ENCODE measurements at regions not wholly inside any gene's neighbourhood (a gene's known extent, or its start where the extent isn't known, plus 50 kb on each side); places are given as distances from the start of the nearest gene placed in this dataset.
"Not testable (repeated sequence)": the region's sequence is repeated elsewhere in the genome, so short reads cannot be mapped to it uniquely, and the experiment has no call there.

DNA sequence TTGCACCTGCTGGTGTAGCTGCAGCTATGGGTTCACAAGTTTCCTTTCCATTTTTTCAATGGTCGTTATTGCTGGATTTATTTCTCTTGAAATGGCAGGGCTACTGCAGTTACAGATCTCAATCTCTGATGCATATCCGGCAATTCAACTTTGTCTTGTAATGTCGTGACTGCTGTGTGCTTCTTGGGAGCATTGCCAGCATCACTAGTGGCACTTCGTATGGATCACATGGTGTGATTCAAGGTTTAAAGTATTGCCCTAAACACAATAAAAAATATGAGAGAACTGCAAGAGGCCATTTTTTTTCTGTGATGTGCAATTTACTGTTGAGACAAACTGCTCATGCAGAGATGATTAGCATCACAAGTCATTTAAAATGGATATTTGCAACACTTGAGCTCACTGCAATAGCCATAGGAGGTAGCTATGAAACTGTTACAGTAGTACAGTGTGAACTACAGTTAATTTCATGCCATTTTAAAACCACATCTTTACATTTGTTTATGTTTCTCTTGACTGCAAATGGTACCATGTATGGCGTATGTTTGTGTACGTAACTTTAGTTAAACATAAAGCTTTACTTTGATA is 217.4 kb upstream of the PDE3A start:
- no peak for DNase-seq

DNA sequence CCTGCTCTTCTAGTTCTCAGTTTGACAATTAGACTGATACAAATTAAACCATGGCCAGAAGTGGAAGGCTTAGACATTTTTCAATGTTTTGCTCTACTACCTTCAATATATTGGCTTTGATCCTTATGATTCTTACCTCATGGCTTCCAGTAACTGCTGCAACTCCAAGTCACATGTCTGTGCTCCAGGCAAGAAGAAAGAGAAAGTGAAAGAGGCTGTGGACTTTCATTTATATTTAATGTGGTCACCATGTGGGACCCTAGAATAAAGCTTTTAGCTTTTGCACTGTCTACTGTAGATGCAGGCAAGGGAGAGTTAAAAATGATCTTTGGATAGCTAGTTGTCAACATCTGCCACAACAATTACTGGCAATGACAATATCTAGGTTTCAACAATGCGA is 214.3 kb upstream of the PDE3A start:
- no peak for DNase-seq

DNA sequence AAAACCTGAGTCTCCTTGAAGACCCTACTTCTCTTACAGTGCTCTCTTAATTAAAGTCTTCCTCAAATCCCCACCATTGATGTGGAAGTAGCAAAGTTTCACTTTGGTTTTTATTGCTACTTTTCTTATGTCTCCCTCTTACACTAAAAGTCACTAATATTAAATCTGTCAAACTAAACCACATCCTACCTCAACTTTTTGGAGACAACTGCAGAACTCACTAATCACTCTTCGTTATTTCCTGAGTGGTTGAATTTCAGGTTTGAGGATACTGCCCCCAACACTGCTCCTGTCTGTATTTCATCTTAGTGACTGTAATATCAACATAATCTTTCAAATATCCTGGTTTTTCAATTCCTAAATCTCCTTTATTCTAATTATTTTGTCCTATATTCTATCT is 213.0 kb upstream of the PDE3A start:
- no peak for DNase-seq

DNA sequence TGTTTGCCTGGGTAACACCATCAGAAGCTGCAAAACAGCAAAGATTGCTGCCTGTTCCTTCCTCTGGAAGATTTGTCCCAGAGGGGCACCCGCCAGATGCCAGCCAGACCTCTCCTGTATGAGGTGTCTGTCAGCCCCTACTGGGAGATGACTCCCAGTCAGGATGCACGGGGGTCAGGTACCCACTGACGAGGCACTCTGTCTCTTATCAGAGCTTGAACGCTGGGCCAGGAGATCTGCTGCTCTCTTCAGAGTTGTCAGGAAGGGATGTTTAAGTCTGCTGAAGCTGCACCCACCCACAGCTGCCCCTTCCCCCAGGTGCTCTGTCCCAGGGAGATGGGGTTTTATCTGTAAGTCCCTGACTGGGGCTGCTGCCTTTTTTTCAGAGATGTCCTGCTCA is 207.4 kb upstream of the PDE3A start:
- not testable (repeated sequence) for DNase-seq

DNA sequence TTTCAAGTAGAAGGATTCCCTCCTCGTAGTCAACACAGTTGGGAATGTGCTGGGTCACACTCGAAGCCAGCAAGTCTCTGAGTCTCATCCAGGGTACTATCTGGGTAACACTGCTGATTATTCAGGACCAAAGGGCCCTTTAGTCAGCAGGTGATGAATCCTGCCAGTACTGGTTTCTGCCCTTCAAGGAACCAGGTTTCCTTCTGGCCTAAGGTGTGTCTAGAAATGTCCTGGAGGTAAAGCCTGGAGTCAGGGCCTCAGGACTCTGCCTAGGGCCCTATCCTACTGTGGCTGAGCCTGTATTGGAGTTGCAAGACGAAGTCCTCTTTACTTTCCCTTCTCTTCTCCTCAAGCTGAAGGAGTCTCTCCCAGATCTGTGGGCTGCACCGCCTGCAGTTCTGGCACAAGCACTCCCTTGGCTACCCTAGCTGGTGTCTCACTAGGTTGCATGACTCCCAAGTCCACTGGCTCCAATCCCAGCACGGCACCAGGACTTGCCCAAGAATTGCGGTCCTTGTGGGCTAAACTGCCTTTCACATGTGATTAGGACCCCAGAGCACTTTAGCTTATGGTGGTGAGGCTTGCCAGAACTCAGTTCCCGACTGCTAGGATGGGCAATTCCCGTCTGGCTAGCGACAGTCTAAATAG is 193.7 kb upstream of the PDE3A start:
- DNase-seq = no peak

DNA sequence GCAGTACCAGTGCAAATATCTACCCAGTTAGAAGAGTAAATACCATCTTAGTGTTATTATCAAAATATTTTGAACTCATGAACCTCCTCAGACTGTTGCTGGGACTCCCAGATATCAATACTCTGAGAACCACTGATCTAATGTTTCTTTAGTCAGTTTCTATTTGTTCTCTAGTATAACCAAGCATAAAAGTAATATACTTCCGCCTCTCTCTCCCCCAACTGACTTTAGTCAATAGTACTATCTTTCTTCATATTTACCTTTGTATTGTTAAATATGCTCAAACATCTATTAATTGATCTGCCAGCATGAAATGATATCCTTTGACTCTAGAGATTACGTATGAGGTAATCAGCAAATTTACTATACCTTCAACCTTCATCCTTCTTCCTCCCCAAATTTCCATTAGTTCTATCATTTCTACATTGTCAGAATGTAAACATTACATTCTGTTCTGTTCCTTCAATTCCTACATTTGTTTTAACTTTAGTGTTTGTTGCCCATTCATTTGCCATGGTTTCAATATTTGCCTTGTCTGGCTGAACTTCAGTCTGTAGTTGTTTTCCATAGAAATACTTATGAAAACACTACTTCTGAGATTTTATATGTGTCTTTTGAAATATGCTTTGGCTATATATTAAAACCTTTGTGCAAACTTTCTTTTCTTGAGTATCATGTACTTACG is 192.5 kb upstream of the PDE3A start:
- DNase-seq = no peak

DNA sequence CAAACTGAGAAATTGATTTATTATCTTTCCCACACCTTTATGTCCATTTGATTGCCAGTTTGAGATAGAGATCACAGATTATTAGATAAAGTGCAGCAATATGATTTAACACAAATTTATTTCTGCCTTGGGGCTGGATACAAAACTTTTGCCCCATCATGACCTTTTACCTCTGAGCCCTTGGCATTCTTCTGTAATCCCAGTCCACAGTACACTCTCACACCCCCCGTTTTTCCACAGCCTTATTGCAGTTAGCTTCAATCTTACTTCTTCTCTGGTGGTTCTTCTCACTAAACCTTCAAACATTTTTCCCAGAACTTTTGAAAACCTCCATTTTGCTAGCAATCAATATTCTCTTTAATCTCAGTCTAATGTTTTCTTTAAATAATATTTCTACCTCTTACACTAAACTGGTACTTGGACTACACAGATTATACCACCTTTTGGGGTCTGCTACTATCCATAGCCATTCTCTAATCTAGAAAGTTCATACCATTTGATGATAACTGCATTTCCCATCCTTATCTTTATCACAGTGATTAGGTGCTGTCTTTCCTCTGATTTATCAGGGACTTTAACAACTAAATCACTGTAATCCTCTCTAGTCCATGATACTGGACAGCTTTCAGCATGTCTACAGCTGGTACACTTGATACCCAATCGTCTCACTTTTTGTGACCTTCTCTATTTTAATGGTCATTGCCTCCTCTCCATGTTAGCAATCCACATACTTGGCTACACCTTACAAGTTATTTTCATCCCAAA is 186.7 kb upstream of the PDE3A start:
- DNase-seq = no peak

DNA sequence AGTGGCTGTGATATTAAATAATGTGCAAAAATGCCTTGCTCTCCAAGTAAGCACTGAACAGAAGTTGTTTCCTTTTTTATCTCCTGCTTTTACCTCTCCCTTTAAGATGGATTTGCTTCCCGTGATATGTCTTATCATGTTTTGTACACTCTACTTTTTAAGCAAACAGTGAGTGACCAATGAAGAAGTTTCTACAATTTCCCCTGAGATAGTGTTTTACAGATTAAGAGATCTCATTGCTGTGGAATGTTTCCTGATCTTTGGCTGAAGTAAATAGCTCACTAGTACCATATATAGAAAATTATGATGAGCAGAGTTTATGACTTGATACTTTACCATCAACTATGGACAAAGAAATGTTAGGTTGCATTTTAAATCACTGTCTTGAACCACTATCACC is 184.8 kb upstream of the PDE3A start:
- no peak for DNase-seq

DNA sequence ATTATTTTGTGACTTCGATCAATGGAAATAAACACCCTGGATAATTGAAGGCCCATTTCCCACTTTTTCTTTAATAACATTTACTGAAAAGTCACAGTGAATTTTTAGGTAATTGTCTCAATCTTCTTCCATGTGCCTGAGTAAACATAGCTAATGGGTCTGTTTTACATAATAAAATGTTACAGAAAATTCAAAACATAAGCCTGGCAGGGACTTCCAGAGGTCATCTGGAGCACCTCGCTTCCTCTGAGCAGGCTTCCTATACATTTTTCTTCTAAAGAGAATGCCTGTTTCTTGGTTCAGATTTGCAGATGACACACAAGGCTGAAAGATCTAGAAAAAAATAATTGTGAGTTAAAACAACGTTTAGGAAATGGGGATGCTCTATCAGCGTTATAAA is 183.8 kb upstream of the PDE3A start:
- no peak for DNase-seq

DNA sequence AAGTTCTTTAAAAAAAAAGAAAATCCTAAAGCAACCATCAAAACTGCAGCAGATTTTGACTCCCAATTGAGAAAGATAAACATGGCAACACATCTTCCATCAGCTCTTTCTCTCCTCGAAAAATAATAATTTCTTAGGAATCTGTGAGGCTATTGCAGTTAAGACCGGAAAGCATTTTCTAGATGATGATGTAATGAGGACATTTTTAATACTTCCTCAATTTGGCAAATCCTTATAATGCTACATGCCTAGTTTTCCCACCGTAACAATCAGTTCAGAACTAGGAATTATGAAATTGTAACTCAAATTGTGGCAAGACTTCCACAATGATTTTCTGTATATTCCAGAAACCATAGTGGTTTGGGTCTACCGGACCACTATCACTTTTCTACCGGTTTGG is 180.9 kb upstream of the PDE3A start:
- no peak for DNase-seq

DNA sequence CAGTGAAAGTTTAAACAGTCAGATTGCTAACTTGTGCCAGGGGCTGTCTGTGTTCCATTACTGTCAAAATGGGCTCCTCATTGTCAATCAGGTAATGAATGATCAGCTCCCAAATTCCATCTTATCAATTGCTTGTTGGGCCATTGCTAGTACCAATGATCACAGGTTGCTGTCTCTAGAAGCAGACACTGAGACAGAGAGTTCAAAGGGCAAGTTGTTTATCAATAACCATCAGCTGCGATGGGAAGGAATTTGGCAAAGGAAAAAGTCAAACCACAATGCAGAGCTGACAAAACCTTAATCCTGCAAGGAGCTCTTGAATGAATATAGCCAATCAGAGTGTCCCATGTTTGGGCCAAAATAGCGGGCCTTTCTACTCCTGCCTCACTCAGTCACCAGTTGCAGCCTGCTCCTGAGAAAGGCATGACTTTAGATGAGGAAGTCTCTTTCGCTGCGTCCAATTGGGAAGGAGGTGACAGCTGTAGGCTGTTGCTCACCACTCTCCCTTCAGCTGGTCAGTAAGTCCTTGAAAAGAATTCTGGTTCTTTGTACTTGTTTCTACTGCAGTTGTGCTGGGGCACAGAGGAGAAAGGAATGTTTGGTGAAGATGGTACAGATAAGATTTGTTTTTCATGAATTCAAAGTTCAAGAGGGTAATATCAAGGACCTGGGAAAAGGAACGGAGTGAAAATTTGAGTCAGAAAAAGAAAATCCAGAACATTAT is 179.2 kb upstream of the PDE3A start:
- no peak for DNase-seq

DNA sequence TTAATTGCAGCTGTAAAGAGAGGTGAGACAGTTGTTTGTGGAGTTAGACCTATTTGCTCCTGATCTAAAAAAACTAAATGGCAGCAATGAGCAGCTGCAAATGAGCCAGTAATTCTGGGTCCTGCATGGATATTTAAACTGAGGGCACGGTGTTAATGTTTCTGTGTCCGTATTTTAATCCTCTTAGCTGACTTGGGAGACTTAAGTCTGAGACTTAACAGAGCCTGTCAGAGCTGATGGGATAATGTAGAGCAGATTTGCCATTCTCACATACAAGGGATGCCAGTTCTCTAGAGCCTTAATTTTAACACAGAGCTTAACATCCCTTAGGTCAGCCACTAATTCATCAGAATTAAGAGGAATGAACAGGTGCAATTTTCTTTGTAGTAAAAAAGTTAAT is 178.6 kb upstream of the PDE3A start:
- DNase-seq = no peak

DNA sequence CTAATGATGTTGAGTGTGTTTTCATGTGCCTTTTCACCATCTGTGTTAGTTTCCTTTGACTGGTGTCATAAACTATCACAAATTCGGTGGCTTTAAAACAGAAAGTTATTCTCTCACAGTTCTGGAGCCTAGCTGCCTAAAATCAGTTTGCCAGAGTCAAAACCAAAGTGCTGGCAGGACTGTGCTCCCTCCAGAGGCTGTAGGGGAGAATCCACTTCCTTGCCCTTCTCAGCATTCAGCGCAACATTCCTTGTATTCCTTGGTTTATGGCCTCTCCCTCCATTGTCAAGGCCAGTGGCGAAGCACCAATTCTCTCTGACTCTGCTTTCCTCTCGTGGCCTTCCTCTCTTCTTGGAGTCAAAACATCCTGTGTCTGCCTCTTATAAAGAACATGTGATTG is 174.2 kb upstream of the PDE3A start:
- DNase-seq = no peak

DNA sequence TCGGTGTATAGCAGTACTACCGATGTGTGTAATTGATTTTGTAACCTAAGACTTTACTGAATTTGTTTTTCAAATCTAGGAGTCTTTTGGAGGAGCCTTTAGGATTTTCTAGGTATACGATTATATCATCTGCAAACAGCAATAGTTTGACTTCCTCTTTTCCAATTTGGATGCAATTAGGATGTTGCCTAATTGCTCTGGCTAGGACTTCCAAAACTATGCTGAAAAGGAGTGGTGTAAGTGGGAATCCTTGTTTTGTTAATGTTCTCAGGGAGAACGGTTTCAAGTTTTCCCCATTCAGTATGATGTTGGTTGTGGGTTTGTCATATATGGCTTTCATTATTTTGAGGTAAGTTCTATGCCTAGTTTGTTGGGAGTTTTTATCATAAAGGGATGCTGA is 171.6 kb upstream of the PDE3A start:
- no peak for DNase-seq

DNA sequence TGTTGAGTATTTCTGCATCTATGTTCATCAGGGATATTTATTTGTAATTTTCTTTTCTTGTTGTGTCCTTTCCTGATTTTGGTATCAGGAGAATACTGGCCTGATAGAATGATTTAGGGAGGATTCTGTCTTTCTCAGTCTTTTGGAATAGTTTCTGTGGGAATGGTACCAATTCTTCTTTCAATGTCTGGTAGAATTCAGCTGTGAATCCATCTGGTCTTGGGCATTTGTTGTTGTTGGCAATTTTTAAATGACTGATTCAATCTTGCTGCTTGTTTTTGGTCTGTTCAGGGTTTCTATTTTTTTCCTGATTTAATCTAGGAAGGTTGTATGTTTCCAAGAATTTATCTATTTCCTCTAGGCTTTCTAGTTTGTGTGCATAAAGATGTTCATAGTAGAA is 170.9 kb upstream of the PDE3A start:
- no peak for DNase-seq

DNA sequence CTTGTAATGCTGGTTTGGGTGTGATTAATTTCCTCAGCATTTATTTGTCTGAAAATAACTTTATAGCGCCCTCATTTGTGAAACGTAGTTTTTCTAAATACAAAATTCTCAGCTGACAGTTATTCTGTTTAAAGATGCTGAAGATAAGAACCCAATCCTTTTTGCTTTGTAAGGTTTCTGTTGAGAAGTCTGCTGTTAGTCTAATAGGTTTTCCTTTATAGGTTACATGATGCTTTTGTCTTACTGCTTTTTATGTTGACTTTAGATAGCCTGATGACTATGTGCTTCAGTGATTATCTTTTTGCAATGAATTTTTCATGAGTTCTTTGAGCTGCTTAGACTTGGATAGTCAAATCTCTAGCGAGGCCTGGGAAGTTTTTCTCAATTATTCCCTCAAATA is 168.6 kb upstream of the PDE3A start:
- no peak for DNase-seq

DNA sequence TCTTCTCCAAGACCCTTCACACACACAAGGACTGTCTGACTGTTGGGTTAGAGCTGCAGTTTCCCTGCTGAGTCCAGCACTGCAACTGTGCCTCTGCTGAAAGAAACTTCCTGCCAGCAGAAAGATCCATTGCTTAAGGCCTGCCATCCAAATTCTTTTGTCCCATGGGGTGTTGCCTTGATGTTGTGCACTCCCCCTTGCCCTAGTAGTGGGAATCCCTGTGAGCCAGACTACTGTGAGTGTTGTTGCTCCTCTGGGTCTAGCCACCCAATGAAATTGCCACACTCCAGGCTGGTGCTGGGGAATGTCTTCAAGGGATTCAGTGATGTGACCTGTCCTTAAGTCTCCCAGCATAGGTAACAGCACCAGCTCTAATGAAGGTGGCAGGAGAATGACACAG is 166.6 kb upstream of the PDE3A start:
- no peak for DNase-seq

DNA sequence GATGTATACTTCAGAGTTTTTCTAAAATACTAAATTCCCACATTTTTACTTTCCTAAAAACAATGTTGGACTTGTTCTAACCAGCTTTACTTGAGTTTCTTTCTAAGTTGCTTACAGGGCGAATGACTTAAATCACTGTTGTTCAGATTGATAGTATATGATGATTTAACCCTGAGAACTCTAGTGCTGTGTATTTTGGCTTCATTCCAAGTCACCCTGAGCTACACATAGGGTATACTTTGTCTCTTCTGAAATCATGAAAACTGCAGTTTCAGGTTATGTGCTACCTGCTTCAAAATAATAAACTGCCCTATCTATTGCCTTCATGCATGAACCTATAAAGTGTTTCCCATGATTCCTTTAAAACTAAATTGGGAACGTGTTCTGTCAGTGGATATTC is 162.5 kb upstream of the PDE3A start:
- DNase-seq = no peak

DNA sequence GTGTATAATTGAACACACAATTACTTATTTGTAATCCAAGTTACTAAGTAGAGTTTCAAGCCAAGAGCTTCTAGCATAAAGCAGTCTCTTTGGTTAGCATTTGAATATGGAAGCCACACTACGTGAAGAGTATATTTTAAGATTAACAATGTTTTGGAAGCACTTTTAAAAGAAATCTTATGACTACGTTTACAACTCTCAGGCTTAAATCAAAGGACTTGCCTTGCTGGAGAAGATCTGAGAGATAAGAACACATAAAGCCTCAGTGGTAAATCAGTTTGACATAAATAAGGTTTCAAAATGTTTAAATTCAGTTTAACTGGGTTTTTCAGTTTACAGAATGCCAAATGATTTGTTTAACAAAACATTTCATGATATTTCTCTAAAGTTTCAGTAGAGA is 161.9 kb upstream of the PDE3A start:
- no peak for DNase-seq

DNA sequence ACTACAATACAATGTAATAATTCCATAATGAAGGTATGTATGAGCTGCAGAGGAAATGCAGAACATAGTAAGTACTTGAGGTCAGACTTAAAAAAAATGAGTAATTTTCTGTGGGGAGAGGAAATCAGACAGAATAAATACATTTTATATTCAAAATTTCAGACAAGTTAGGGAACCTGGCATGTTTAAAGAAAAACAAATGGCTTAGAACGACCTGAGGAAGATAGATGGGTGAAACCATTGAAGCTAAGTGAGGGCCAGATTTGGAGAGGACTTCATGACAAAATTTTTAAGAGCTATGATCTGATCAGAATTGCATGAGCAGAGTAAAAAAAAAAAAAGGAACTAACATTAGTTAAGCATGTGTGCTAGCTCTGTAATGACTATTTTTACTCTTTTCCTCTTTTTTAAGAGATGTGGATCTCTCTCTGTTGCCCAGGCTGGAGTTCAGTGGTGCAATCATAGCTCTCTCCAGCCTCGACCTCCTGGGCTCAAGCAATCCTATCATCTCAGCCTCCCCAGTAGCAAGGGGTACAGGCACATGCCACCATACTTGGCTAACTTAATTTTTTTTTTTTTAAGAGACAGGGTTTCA is 157.6 kb upstream of the PDE3A start:
- no peak for DNase-seq

DNA sequence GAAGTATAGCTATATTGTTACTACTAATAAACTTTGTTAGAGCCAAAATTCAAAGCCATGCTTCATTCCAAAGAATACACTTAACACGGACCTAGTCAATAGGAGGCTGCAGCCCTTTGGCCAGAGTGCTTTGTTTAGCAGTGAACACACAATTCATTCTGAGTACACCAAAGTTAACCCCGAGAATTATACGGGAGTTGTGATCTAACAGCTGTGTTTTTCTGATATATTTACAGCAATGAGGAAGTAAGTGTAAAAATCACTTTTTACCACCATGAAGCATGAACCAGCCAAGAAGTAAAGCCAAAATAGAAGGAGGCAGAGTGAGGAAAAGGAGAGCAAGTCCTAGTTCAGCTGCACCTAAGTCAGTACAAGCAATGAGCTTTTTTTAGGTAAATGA is 156.8 kb upstream of the PDE3A start:
- no peak for DNase-seq

DNA sequence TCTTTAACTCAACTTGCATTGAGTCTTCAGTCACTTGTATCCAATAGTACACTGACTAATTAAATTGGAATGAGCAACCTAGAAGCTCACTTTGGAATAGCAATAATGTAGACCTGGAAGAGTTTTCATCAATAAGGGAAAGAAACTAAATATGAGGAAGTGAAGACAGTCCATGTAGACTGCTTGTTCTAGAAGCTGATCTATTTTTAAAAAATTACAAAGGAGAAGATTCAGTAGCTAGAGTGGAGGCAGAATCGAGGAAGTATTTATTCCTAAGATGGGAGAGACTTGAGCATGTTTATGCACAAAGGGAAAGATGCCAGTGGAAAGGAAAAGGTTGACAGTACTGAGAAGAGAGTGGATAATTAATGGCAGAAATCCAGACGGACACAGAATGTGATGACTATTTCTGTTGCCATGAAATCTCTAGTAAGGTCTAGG is 156.3 kb upstream of the PDE3A start:
- DNase-seq = peak; percentile 32

Data from hindlimb muscle (tissue), 1 donor.